Gastrocnemius medialis (tissue), 4 donors: ENCODE measurements at regions not wholly inside any gene's neighbourhood (a gene's known extent, or its start where the extent isn't known, plus 50 kb on each side); places are given as distances from the start of the nearest gene placed in this dataset.
A peak's percentile ranks its signal among the peaks of the same experiment; 100 is the strongest.
"Not testable (repeated sequence)": the region's sequence is repeated elsewhere in the genome, so short reads cannot be mapped to it uniquely, and the experiment has no call there.

ENCODE experiments used
- ATAC-seq, 2 donors: fragments of 150-250 bp; one replicate each; pipeline ENCODE4 v1.9.1; 2016
- DNase-seq, 2 donors: peaks; one replicate each; pipeline ENCODE4 v3.0.0-alpha.2; 2019
- H3K27ac ChIP-seq, 4 donors: fragments of 200-600 bp; sonication (generic); 1 replicate in 1 of 4; 2 replicates in 3 of 4; pipeline ENCODE4 v1.5.1; 2016 to 2018; ENCODE audit warnings: mild to moderate bottlenecking in 2 of 4, moderate library complexity in 1 of 4
- H3K27me3 ChIP-seq, 3 donors: fragments of 200-600 bp; sonication (generic) in 2 of 3; 1 replicate in 1 of 3; 2 replicates in 2 of 3; pipeline versions ENCODE4 v1.5.1 to v1.6.0; 2016 to 2019; ENCODE audit warnings: mild to moderate bottlenecking in 1 of 3, moderate library complexity in 1 of 3
- H3K36me3 ChIP-seq, 2 donors: fragments of 200-600 bp; sonication (generic) in 1 of 2; one replicate each; pipeline ENCODE4 v1.5.1; 2017 to 2018
- H3K4me1 ChIP-seq, 2 donors: fragments of 200-600 bp; sonication (generic) in 1 of 2; one replicate each; pipeline ENCODE4 v1.5.1; 2016 to 2017; ENCODE audit warnings: mild to moderate bottlenecking in 2 of 2
- H3K4me3 ChIP-seq, 4 donors: fragments of 200-600 bp; sonication (generic) in 3 of 4; 1 replicate in 1 of 4; 2 replicates in 3 of 4; pipeline ENCODE4 v1.5.1; 2016 to 2019; ENCODE audit warnings: mild to moderate bottlenecking in 2 of 4
- H3K9me3 ChIP-seq, 3 donors: fragments of 200-600 bp; sonication (generic) in 2 of 3; 1 replicate in 1 of 3; 2 replicates in 2 of 3; pipeline ENCODE4 v1.5.1; 2016 to 2019
- CTCF ChIP-seq, 5 experiments: fragments of 450-650 bp in 3 of 5; fragments of 200-600 bp in 2 of 5; sonication (generic) in 2 of 5; IDR thresholded peaks in 4 of 5; conservative IDR thresholded peaks in 1 of 5; 1 replicate in 4 of 5; 2 replicates in 1 of 5; pipeline ENCODE4 v1.5.1; 2016 to 2019; ENCODE audit warnings: antibody characterized with exemption in 5 of 5, mild to moderate bottlenecking in 3 of 5, moderate library complexity in 3 of 5
- POLR2A ChIP-seq, 2 donors: fragments of 450-650 bp; IDR thresholded peaks; one replicate each; pipeline ENCODE4 v1.6.1; 2017; ENCODE audit warnings: antibody characterized with exemption in 2 of 2, mild to moderate bottlenecking in 2 of 2, moderate library complexity in 2 of 2
- in situ Hi-C, 4 donors: fragments of 200-750 bp; cut with MboI; loops; one replicate each; pipeline versions ENCODE4 v1.15.0 to v1.8.0; 2017; ENCODE audit warnings: low sequenced_read_pairs in 4 of 4
- intact Hi-C: fragments of 100-400 bp; cut with DNase I; formaldehyde crosslinking; loops from one replicate; pipeline ENCODE4 v1.15.1; 2023; ENCODE audit warnings: low total_unique reads

- in situ Hi-C loops (no loop called here), intact Hi-C loops (no loop called here)
- TF ChIP-seq CTCF (IDR thresholded peaks at IDR 0.05 in 4 of 5, conservative IDR thresholded peaks at IDR 0.05 in 1 of 5) (no peak), POLR2A (IDR thresholded peaks at IDR 0.05) (no peak)
- Histone ChIP-seq H3K4me3 (peak overlapping the region; percentile 40 to 55 (median 46)), H3K4me1 (peaks cover 10 to 14% of the 10 kb centered on the region in 2 donors), H3K27ac (peak overlapping the region in 3 of 4 donors; percentile 33 to 56 (median 52)), H3K36me3 (peaks cover 0 to 25% of the 10 kb centered on the region in 2 donors), H3K27me3 (peaks cover 0 to 10% (median 7%) of the 10 kb centered on the region in 3 donors), H3K9me3 (no peaks in the 10 kb centered on the region)
- no peak for DNase-seq
- no peak for ATAC-seq
These were observed 118.2 kb upstream of the SMURF2 start for GRCh38 chr17:64780096-64781013.

GRCh38 chr17:64779376-64780095, 117.4 kb upstream of the SMURF2 start:
- Histone ChIP-seq H3K4me1 (peaks cover 10 to 14% of the 10 kb centered on the region in 2 donors), H3K27ac (no peak overlapping the region), H3K36me3 (peaks cover 0 to 17% of the 10 kb centered on the region in 2 donors), H3K9me3 (no peaks in the 10 kb centered on the region), H3K27me3 (peaks cover 0 to 10% (median 7%) of the 10 kb centered on the region in 3 donors), H3K4me3 (peak overlapping the region in 2 of 4 donors; percentile 44 to 55)
- intact Hi-C loops (loop anchor here (5.0 kb wide), 1 partner anchor 418 kb away; no protein-coding TSS in a partner anchor), in situ Hi-C loops (no loop called here)
- DNase-seq = no peak
- ATAC-seq = no peak
- TF ChIP-seq CTCF (IDR thresholded peaks at IDR 0.05 in 4 of 5, conservative IDR thresholded peaks at IDR 0.05 in 1 of 5) = no peak
- TF ChIP-seq POLR2A (IDR thresholded peaks at IDR 0.05) = no peak

- H3K27me3 ChIP-seq, ATAC-seq, DNase-seq, in situ Hi-C loops, H3K9me3 ChIP-seq, H3K27ac ChIP-seq: not testable (repeated sequence)
- intact Hi-C loops = loop anchor here (5.0 kb wide), 1 partner anchor 418 kb away; no protein-coding TSS in a partner anchor
- Histone ChIP-seq H3K36me3 (peaks cover 0 to 12% of the 10 kb centered on the region in 2 donors), H3K4me3 (peak overlapping the region in 2 of 4 donors; percentile 19 to 21), H3K4me1 (peaks cover 10 to 14% of the 10 kb centered on the region in 2 donors)
These were observed 116.9 kb upstream of the SMURF2 start for GRCh38 chr17:64779098-64779375.

- in situ Hi-C loops = no loop called here
- no peak for ATAC-seq
These were observed 116.4 kb upstream of the SMURF2 start for GRCh38 chr17:64778240-64779097.

More at GRCh38 chr17:64778240-64779097, 116.4 kb upstream of the SMURF2 start:
- TF ChIP-seq POLR2A (IDR thresholded peaks at IDR 0.05) (no peak), CTCF (IDR thresholded peaks at IDR 0.05 in 4 of 5, conservative IDR thresholded peaks at IDR 0.05 in 1 of 5) (no peak)
- intact Hi-C loops = loop anchor here (5.0 kb wide), 1 partner anchor 419 kb away; no protein-coding TSS in a partner anchor
- Histone ChIP-seq H3K4me3 (peak overlapping the region in 3 of 4 donors; percentile 18 to 22 (median 21)), H3K4me1 (peaks cover 10 to 14% of the 10 kb centered on the region in 2 donors), H3K36me3 (peaks cover 0 to 7% of the 10 kb centered on the region in 2 donors), H3K27me3 (peaks cover 0 to 10% (median 7%) of the 10 kb centered on the region in 3 donors), H3K27ac (no peak overlapping the region), H3K9me3 (no peaks in the 10 kb centered on the region)
- no peak for DNase-seq
